Panc1 (cell line): ENCODE measurements at regions not wholly inside any gene's neighbourhood (a gene's known extent, or its start where the extent isn't known, plus 50 kb on each side); places are given as distances from the start of the nearest gene placed in this dataset.

Experiments
- CTCF ChIP-seq: fragments of 450-650 bp; IDR thresholded peaks from 2 replicates; pipeline ENCODE4 v1.5.1; 2017; ENCODE audit warnings: mild to moderate bottlenecking
- POLR2AphosphoS5 ChIP-seq: IDR thresholded peaks from 2 replicates; pipeline ENCODE4 v1.6.1; 2012; ENCODE audit warnings: mild to moderate bottlenecking, low read depth, low read length, moderate library complexity
- SIN3A ChIP-seq: IDR thresholded peaks from 2 replicates; pipeline ENCODE4 v1.6.1; 2012; ENCODE audit warnings: low read depth, mild to moderate bottlenecking, low read length, moderate library complexity, borderline replicate concordance; ENCODE audit not compliant: insufficient read depth

GRCh38 chr5:105042623-105043022 lies 1480.0 kb upstream of the NUDT12 start:
- TF ChIP-seq CTCF (no peak), POLR2AphosphoS5 (no peak), SIN3A (no peak)
